Right ventricle myocardium inferior (tissue), 1 donor: ENCODE measurements at regions not wholly inside any gene's neighbourhood (a gene's known extent, or its start where the extent isn't known, plus 50 kb on each side); places are given as distances from the start of the nearest gene placed in this dataset.

Experiments
- ATAC-seq: fragments of 200-7000 bp; cut with Tn5 transposase; one replicate; pipeline ENCODE4 v1.9.1; 2020; ENCODE audit warnings: mild to moderate bottlenecking, moderate library complexity
- DNase-seq: peaks from one replicate; pipeline ENCODE4 v3.0.0; 2021; ENCODE audit errors: missing footprints
- intact Hi-C: fragments of 100-400 bp; cut with DNase I; formaldehyde crosslinking; loops from one replicate; pipeline ENCODE4 v1.11.0; 2022
- donor health status: DM: no; HTN: yes; CAD: no; lungs with severe emphysema.

GRCh38 chr15:63453186-63453905, 51.0 kb upstream of the USP3 start:
- ATAC-seq (no peak), DNase-seq (no peak)
- intact Hi-C loops = no loop called here

- DNase-seq = no peak
- intact Hi-C loops = no loop called here
- no peak for ATAC-seq
Observed at GRCh38 chr15:63454503-63455211, 49.7 kb upstream of the USP3 start.
